Breast epithelium (tissue), 3 donors: ENCODE measurements at regions not wholly inside any gene's neighbourhood (a gene's known extent, or its start where the extent isn't known, plus 50 kb on each side); places are given as distances from the start of the nearest gene placed in this dataset.

Experiments used
- POLR2A ChIP-seq: fragments of 450-650 bp; IDR thresholded peaks from one replicate; pipeline ENCODE4 v1.6.1; 2016; ENCODE audit warnings: antibody characterized with exemption, mild to moderate bottlenecking, moderate library complexity
- POLR2AphosphoS5 ChIP-seq, 3 donors: sonication (generic); formaldehyde crosslinking; IDR thresholded peaks; one replicate each; pipeline ENCODE4 v1.6.1; 2017; ENCODE audit warnings: antibody characterized with exemption in 3 of 3
- TF ChIP-seq, protein P1 (sequence below), 3 donors: fragments of 450-650 bp; IDR thresholded peaks; one replicate each; pipeline ENCODE4 v1.5.1; 2016 to 2017; ENCODE audit warnings: antibody characterized with exemption in 3 of 3, mild to moderate bottlenecking in 3 of 3, moderate library complexity in 3 of 3

DNA sequence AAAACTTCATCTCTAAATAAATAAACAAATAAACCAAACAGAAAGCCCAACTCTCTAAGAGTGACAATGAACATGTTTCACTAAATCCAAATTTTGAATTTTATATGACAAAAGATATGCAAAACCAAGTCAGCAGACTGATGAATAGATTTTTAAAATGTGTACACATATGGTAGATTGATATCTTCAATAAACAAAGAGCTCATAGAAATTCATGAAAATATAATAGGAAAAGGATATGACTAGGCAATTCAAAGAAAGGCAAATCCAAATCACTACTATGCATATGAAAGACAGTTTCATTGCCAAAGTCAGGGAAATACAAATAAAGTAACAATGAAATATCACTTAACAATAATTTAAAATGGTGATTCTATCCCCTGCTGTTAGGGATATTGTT is 63.7 kb upstream of the NBEA start:
- TF ChIP-seq, protein P1, sequence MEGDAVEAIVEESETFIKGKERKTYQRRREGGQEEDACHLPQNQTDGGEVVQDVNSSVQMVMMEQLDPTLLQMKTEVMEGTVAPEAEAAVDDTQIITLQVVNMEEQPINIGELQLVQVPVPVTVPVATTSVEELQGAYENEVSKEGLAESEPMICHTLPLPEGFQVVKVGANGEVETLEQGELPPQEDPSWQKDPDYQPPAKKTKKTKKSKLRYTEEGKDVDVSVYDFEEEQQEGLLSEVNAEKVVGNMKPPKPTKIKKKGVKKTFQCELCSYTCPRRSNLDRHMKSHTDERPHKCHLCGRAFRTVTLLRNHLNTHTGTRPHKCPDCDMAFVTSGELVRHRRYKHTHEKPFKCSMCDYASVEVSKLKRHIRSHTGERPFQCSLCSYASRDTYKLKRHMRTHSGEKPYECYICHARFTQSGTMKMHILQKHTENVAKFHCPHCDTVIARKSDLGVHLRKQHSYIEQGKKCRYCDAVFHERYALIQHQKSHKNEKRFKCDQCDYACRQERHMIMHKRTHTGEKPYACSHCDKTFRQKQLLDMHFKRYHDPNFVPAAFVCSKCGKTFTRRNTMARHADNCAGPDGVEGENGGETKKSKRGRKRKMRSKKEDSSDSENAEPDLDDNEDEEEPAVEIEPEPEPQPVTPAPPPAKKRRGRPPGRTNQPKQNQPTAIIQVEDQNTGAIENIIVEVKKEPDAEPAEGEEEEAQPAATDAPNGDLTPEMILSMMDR (IDR thresholded peaks at IDR 0.05): no peak
- TF ChIP-seq POLR2A: no peak
- TF ChIP-seq POLR2AphosphoS5 (IDR thresholded peaks at IDR 0.05): no peak
